AG09309 (cell line): ENCODE measurements at regions not wholly inside any gene's neighbourhood (a gene's known extent, or its start where the extent isn't known, plus 50 kb on each side); places are given as distances from the start of the nearest gene placed in this dataset.

Source experiments
- DNase-seq: peaks from one replicate; pipeline ENCODE4 v3.0.0-alpha.2; 2010; ENCODE audit warnings: low read depth
- H3K4me3 ChIP-seq: 2 replicates; pipeline ENCODE4 v1.5.1; 2011; ENCODE audit warnings: mild to moderate bottlenecking, low read depth, low read length, moderate library complexity; ENCODE audit not compliant: control insufficient read depth
- TF ChIP-seq, protein P1 (sequence below): IDR thresholded peaks from 2 replicates; pipeline ENCODE4 v1.5.1; 2011; ENCODE audit warnings: mild to moderate bottlenecking, low read depth, low read length, inconsistent platforms; ENCODE audit not compliant: insufficient read depth, control insufficient read depth; ENCODE audit errors: missing control alignments

GRCh38 chr18:34495506-34495905, 214.6 kb upstream of the DTNA start:
- DNase-seq: no peak

DNA sequence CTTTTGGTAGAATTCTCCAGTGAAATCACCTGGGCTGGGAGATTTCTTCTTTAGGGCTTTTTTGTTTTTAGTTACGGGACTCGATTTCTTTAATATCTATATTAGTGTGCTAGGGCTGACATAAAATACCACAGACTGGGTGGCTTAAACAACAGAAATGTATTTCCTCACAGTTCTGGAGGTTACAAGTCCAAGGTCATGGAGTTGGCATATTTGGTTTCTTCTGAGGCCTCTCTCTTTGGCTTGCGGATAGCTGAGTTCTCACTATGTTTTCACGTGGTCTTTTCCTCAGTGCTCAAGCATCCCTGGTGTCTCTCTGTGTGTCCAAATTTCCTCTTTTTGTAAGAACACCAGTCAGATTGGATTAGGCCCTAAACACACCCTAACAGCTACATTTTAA, 208.5 kb upstream of the DTNA start:
- H3K4me3 ChIP-seq: no peak overlapping the region
- TF ChIP-seq, protein P1, sequence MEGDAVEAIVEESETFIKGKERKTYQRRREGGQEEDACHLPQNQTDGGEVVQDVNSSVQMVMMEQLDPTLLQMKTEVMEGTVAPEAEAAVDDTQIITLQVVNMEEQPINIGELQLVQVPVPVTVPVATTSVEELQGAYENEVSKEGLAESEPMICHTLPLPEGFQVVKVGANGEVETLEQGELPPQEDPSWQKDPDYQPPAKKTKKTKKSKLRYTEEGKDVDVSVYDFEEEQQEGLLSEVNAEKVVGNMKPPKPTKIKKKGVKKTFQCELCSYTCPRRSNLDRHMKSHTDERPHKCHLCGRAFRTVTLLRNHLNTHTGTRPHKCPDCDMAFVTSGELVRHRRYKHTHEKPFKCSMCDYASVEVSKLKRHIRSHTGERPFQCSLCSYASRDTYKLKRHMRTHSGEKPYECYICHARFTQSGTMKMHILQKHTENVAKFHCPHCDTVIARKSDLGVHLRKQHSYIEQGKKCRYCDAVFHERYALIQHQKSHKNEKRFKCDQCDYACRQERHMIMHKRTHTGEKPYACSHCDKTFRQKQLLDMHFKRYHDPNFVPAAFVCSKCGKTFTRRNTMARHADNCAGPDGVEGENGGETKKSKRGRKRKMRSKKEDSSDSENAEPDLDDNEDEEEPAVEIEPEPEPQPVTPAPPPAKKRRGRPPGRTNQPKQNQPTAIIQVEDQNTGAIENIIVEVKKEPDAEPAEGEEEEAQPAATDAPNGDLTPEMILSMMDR: no peak
- DNase-seq: no peak

More at GRCh38 chr18:34495506-34495905, 214.6 kb upstream of the DTNA start:
- TF ChIP-seq, protein P1: no peak
- H3K4me3 ChIP-seq: no peak overlapping the region

- TF ChIP-seq, protein P1: no peak
- no peak for DNase-seq
- no peak overlapping the region for H3K4me3 ChIP-seq
Observed at GRCh38 chr18:34506198-34506597, 203.9 kb upstream of the DTNA start.

DNA sequence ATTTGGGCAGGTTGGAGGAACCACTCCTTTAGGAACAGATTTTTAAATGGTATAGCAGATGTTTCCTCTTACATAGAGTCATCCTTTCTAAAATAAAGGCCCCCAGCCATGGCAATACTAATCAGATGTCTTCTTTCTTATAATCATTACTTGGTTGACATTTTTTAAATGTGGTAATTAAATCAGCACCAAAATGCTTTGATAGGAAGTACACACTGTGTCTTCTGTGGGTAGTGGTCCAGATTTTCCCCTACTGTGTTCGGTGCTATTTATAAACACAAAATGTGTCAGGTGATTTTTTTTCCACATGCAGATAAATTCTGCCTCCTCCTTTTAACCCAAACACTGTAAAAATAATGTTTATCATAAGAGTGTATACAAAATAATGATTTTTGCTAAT, 200.9 kb upstream of the DTNA start:
- TF ChIP-seq, protein P1: no peak
- DNase-seq: no peak
- no peak overlapping the region for H3K4me3 ChIP-seq

DNA sequence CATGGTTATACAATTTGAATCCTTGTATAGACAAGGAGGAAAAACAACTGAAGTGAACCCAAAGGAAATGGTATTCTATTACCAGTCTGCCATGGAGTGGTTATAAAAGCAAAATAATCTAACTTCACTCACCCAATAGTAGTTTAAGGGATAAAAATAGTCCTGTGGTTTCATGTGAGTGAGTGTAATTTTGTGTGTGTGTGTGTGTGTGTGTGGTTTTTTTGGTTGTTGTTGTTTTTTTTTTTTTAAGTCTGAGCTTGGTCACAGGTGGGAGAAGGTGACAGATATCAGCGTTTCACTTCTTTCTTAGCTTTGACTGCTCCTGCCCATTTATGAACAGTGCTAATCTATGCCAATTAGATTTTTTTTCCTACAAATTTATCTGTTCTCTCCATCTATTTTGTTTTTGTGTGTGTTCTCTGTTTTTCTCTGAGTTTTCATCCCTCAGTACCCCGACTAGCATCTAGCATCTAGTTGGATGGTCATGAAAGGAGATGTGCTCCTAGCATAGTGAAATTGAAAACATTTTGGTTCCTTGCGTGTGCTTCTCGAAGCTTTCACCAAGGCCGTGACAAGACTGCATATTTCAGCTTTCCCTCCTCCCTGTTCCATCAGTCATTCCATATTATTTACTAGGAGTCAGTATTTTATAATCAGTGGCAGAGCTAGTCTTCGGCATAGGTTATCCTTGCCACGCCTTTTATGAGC, 200.1 kb upstream of the DTNA start:
- TF ChIP-seq, protein P1: no peak
- no peak for DNase-seq
- H3K4me3 ChIP-seq: no peak overlapping the region

- H3K4me3 ChIP-seq: no peak overlapping the region
- TF ChIP-seq, protein P1: no peak
- no peak for DNase-seq
Observed at GRCh38 chr18:34510926-34511325, 199.2 kb upstream of the DTNA start.
